ENCODE measurements at regions not wholly inside any gene's neighbourhood (a gene's known extent, or its start where the extent isn't known, plus 50 kb on each side); places are given as distances from the start of the nearest gene placed in this dataset.

- Histone ChIP-seq H3K56ac (ENCODE audit: extremely low read depth, insufficient read depth, low read length) (no peak overlapping the region), H3K9ac (ENCODE audit: low read depth, low read length) (no peak overlapping the region), H3K27me3 (ENCODE audit: control insufficient read depth, insufficient read depth, low read length) (no peaks in the 10 kb centered on the region), H4K91ac (ENCODE audit: insufficient read depth, low read depth, low read length) (no peak overlapping the region), H2AK9ac (replicated peaks; ENCODE audit: low read depth, low read length, poor library complexity) (peak overlapping the region; percentile 63), H3K79me1 (ENCODE audit: low read depth in 1 of 2, low read length in 2 of 2) (peaks cover 5 to 55% of the 10 kb centered on the region in 2 experiments; a peak in 3 of 4 replicates), H3K9me1 (ENCODE audit: insufficient read depth, low read length) (peaks cover 2% of the 10 kb centered on the region), H3K14ac (replicated peaks; ENCODE audit: low read depth, low read length) (no peak overlapping the region), H3K4ac (ENCODE audit: low read depth, low read length) (no peak overlapping the region), H3K4me2 (ENCODE audit: low read depth, low read length) (no peak overlapping the region), H3K23ac (ENCODE audit: low read depth, low read length) (no peak overlapping the region), H2AFZ (replicated peaks; ENCODE audit: low read length, poor library complexity) (peak overlapping the region; percentile 48), H2BK15ac (ENCODE audit: low read depth, low read length) (no peak overlapping the region), H4K8ac (ENCODE audit: low read depth in 2 of 2, low read length in 2 of 2) (no peak overlapping the region), H2BK20ac (ENCODE audit: low read depth, low read length) (no peak overlapping the region), H3K9me3 (ENCODE audit: control insufficient read depth, insufficient read depth, low read length) (peaks cover 3% of the 10 kb centered on the region; the same call in 1 of the 2 replicates), H3K27ac (ENCODE audit: insufficient read depth, low read length) (no peak overlapping the region), H3K4me3 (ENCODE audit: insufficient read depth, low read depth, low read length) (no peak overlapping the region), H2BK5ac (ENCODE audit: low read depth, low read length, poor library complexity, severe bottlenecking) (no peak overlapping the region), H2AK5ac (ENCODE audit: low read depth, low read length) (no peak overlapping the region), H4K20me1 (ENCODE audit: insufficient read depth, low read length) (peaks cover 61% of the 10 kb centered on the region), H3K36me3 (ENCODE audit: control insufficient read depth, insufficient read depth, low read length) (peaks cover 2% of the 10 kb centered on the region; the same call in 1 of the 2 replicates), H3K4me1 (ENCODE audit: control insufficient read depth, insufficient read depth, low read length) (peaks cover 16% of the 10 kb centered on the region), H2BK120ac (ENCODE audit: low read depth, low read length) (no peak overlapping the region), H3K18ac (ENCODE audit: low read depth, low read length) (no peak overlapping the region), H4K5ac (ENCODE audit: low read depth, low read length) (no peak overlapping the region)
- dilution Hi-C loops (cut with HindIII; ENCODE audit: low sequenced_read_pairs, unreplicated experiment), result no loop called here
- ChIA-PET POLR2A (ENCODE audit: unreplicated experiment) (interaction anchor here (0.5 to 0.6 kb wide), 2 partner anchors 13 to 1705 kb away, joined by 4 to 5 read pairs; no protein-coding TSS in a partner anchor), CTCF (no interaction called here)
- no peak for ATAC-seq (ENCODE audit: low read depth)
- 97% methylated on average over 5 of the region's 12 CpGs; no CpG with 5 or more reads in 1 of the 2 experiments for WGBS, 2 experiments (ENCODE audit: extremely low coverage in 2 of 2, insufficient read length in 1 of 2)
- in situ Hi-C loops (cut with MboI; ENCODE audit: low sequenced_read_pairs), result no loop called here
- no TSS peak for BruUV-seq (replicated peaks)
- TF ChIP-seq FOS (IDR thresholded peaks at IDR 0.05; ENCODE audit: low read depth, low read length) (no peak), RFX5 (IDR thresholded peaks at IDR 0.05; ENCODE audit: low read depth, low read length) (0 out of 2 replicates have a peak, but pooled peaks have one; percentile 18)
- intact Hi-C loops (cut with micrococcal nuclease), result no loop called here
- no peak for DNase-seq
Measured at GRCh38 chr16:85367485-85367884, 245.6 kb upstream of the GSE1 start.

All from IMR-90 (cell line).